ENCODE measurements at regions not wholly inside any gene's neighbourhood (a gene's known extent, or its start where the extent isn't known, plus 50 kb on each side); places are given as distances from the start of the nearest gene placed in this dataset.

DNA sequence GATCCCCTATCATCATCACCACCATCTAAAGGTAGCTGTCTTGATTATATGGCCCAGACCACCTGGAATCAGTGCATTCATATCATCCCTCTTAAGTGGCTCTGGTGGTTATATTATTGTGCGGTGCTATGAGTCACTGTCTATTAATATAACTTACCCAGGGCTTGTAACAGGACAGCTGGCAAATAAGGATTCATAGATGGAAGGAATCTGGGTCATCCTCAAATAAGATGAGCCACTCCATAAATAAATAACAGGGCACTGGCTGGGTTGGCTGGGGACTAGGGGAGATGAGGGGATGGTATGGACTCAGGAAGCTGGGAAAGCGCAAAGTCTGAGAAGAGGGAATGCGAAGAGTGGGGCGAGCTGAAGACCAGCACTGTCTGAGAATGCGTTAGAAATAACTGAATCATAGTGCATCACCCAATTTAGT is 216.1 kb downstream of the NUAK1 start:
- Histone ChIP-seq H3K27ac (ENCODE audit: low read depth, low read length) (no peak overlapping the region), H3K4me1 (ENCODE audit: control insufficient read depth, insufficient read depth, low read length) (no peaks in the 10 kb centered on the region), H3K9ac (ENCODE audit: extremely low read depth, low read length, poor library complexity, severe bottlenecking) (no peak overlapping the region), H3K9me3 (ENCODE audit: control insufficient read depth, low read length) (no peaks in the 10 kb centered on the region), H3K36me3 (ENCODE audit: control insufficient read depth, insufficient read depth, low read length) (no peaks in the 10 kb centered on the region), H3K27me3 (ENCODE audit: control insufficient read depth, insufficient read depth, low read length, poor library complexity, severe bottlenecking) (no peaks in the 10 kb centered on the region), H3K4me3 (ENCODE audit: low read length) (no peak overlapping the region)
- H3K27me3 Mint-ChIP-seq (ENCODE audit: insufficient read depth): peaks cover 4% of the 10 kb centered on the region
- WGBS, 2 experiments (ENCODE audit: insufficient coverage in 1 of 2, insufficient read length in 1 of 2): 94 to 96% methylated on average over 5 of the region's 5 CpGs
- peaks cover 3% of the 10 kb centered on the region for H3K4me1 Mint-ChIP-seq
- peaks cover 2% of the 10 kb centered on the region for H3K9me3 Mint-ChIP-seq
- H3K4me3 Mint-ChIP-seq: no peak overlapping the region
- H3K27ac Mint-ChIP-seq: no peak overlapping the region
- TF ChIP-seq, protein P1, sequence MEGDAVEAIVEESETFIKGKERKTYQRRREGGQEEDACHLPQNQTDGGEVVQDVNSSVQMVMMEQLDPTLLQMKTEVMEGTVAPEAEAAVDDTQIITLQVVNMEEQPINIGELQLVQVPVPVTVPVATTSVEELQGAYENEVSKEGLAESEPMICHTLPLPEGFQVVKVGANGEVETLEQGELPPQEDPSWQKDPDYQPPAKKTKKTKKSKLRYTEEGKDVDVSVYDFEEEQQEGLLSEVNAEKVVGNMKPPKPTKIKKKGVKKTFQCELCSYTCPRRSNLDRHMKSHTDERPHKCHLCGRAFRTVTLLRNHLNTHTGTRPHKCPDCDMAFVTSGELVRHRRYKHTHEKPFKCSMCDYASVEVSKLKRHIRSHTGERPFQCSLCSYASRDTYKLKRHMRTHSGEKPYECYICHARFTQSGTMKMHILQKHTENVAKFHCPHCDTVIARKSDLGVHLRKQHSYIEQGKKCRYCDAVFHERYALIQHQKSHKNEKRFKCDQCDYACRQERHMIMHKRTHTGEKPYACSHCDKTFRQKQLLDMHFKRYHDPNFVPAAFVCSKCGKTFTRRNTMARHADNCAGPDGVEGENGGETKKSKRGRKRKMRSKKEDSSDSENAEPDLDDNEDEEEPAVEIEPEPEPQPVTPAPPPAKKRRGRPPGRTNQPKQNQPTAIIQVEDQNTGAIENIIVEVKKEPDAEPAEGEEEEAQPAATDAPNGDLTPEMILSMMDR (conservative IDR thresholded peaks at IDR 0.05): no peak
- no peak for DNase-seq
- H3K36me3 Mint-ChIP-seq (ENCODE audit: low read depth): no peaks in the 10 kb centered on the region

DNA sequence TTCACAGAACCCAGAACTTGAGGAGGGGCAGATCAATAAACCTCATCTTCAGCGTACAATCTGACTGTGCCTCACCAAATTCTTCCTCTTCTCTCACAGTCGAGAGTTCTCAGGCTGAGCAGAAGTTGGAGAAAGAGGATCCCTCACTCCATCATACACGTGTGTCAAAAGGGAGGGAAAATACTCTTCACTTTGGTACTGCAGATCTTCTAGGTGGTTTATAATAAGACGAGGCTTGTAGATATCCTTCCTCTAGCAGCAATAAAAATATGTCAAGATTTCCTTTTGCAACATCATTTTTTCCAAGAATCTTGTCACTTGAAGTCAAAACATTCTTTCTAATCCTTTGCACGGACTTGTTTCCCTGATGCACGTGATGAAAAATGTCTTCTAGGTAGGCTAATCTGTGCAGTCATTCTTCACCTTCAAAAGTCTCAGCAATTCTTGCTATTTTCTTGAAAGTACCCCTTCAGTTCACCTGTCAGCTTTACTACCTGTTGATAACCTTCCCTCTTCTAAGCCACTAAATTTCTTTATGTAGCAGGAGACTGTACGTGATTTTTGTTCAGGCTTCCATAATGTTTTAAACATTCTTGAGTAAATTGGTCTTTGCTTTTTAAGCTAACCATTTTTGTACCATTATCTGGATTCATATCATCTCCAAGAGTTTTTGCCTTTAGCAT is 214.1 kb downstream of the NUAK1 start:
- H3K4me3 ChIP-seq (ENCODE audit: low read length): no peak overlapping the region
- H3K9me3 Mint-ChIP-seq: peaks cover 4% of the 10 kb centered on the region
- H3K4me3 Mint-ChIP-seq: no peak overlapping the region
- no peaks in the 10 kb centered on the region for H3K4me1 ChIP-seq (ENCODE audit: control insufficient read depth, insufficient read depth, low read length)
- H3K27ac ChIP-seq (ENCODE audit: low read depth, low read length): no peak overlapping the region
- no peak overlapping the region for H3K9ac ChIP-seq (ENCODE audit: extremely low read depth, low read length, poor library complexity, severe bottlenecking)
- H3K9me3 ChIP-seq (ENCODE audit: control insufficient read depth, low read length): no peaks in the 10 kb centered on the region
- H3K27me3 Mint-ChIP-seq (ENCODE audit: insufficient read depth): peaks cover 4% of the 10 kb centered on the region
- H3K27me3 ChIP-seq (ENCODE audit: control insufficient read depth, insufficient read depth, low read length, poor library complexity, severe bottlenecking): no peaks in the 10 kb centered on the region
- H3K36me3 ChIP-seq (ENCODE audit: control insufficient read depth, insufficient read depth, low read length): no peaks in the 10 kb centered on the region
- H3K36me3 Mint-ChIP-seq (ENCODE audit: low read depth): no peaks in the 10 kb centered on the region
- 79 to 97% methylated on average over 3 to 7 of the region's 7 CpGs for WGBS, 2 experiments (ENCODE audit: insufficient coverage in 1 of 2, insufficient read length in 1 of 2)
- no peak for DNase-seq
- TF ChIP-seq, protein P1 (conservative IDR thresholded peaks at IDR 0.05): no peak
- H3K27ac Mint-ChIP-seq: no peak overlapping the region
- peaks cover 3% of the 10 kb centered on the region for H3K4me1 Mint-ChIP-seq

DNA sequence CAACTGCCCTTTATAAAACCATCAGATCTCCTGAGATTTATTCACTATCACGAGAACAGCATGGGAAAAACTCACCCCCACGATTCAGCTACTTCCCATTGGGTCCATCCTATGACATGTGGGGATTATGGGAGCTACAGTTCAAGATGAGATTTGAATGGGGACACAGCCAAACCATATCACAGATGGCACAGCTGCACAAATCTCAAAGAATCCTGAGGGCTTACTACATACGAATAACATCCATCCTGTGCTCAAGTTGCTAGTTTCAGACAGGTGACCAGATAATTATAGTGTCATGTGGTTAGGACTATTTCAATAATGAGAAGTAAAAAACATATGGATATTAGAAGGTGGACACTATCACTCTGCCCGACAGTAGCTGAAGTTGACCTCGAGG is 211.2 kb downstream of the NUAK1 start:
- Mint-ChIP-seq H3K27me3 (ENCODE audit: insufficient read depth) (peaks cover 4% of the 10 kb centered on the region), H3K4me1 (peaks cover 16% of the 10 kb centered on the region), H3K4me3 (no peak overlapping the region), H3K27ac (no peak overlapping the region), H3K9me3 (peaks cover 4% of the 10 kb centered on the region), H3K36me3 (ENCODE audit: low read depth) (no peaks in the 10 kb centered on the region)
- no peak for DNase-seq
- Histone ChIP-seq H3K9me3 (ENCODE audit: control insufficient read depth, low read length) (no peaks in the 10 kb centered on the region), H3K27me3 (ENCODE audit: control insufficient read depth, insufficient read depth, low read length, poor library complexity, severe bottlenecking) (no peaks in the 10 kb centered on the region), H3K27ac (ENCODE audit: low read depth, low read length) (no peak overlapping the region), H3K4me3 (ENCODE audit: low read length) (no peak overlapping the region), H3K9ac (ENCODE audit: extremely low read depth, low read length, poor library complexity, severe bottlenecking) (no peak overlapping the region), H3K36me3 (ENCODE audit: control insufficient read depth, insufficient read depth, low read length) (no peaks in the 10 kb centered on the region), H3K4me1 (ENCODE audit: control insufficient read depth, insufficient read depth, low read length) (peaks cover 3% of the 10 kb centered on the region)
- TF ChIP-seq, protein P1 (conservative IDR thresholded peaks at IDR 0.05): no peak
- WGBS, 2 experiments (ENCODE audit: insufficient coverage in 1 of 2, insufficient read length in 1 of 2): 92 to 100% methylated on average over 3 to 5 of the region's 5 CpGs

All from endodermal cell (in vitro differentiated cells).